HuH-7 (cell line): ENCODE measurements at regions not wholly inside any gene's neighbourhood (a gene's known extent, or its start where the extent isn't known, plus 50 kb on each side); places are given as distances from the start of the nearest gene placed in this dataset.
"Not testable (repeated sequence)": the region's sequence is repeated elsewhere in the genome, so short reads cannot be mapped to it uniquely, and the experiment has no call there.

Experiments
- DNase-seq: peaks from one replicate; pipeline ENCODE4 v3.0.0; 2011; ENCODE audit warnings: low spot score

DNA sequence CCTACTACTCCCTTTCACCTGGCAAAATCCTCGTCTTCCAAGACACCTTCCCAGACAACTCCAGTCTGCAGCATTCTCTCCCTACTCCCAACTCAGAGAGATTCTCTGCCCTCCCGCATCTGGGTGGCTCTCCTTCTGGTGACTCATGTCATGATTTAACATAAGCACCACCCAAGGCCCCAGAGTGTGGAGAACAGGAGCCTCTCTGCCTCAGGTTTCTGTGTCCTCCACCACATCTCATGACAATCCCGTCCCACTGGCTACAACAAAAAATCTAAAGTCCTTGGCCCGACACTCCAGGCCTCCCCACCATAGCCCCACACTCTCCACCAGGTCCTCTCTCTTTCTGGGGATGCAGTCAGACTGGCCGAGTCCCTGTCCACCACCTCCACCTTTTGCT lies 197.1 kb downstream of the BCL11A start:
- no peak for DNase-seq

- DNase-seq = no peak
Observed at GRCh38 chr2:60355849-60356261, 197.6 kb downstream of the BCL11A start.

- no peak for DNase-seq
Observed at GRCh38 chr2:60354713-60355112, 198.7 kb downstream of the BCL11A start.

DNA sequence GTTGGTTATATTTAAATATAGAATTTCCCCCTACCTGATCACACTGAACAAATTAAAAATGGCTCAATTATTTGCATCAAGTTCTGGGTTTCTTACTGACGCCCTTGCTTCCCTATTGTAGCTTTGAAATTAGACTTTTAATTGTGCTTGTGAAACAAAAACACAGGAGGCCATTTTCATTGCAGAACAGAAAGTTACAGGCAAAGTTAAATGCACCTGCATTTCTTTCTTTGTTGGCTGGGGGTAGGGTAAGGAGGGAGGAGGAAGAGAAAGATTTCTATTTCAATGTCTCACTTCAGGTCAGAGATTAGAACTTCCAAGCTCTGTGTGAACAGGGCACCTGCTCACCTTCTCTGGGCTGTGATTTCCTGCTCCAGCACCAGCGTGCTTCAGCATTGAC lies 199.6 kb downstream of the BCL11A start:
- no peak for DNase-seq

DNA sequence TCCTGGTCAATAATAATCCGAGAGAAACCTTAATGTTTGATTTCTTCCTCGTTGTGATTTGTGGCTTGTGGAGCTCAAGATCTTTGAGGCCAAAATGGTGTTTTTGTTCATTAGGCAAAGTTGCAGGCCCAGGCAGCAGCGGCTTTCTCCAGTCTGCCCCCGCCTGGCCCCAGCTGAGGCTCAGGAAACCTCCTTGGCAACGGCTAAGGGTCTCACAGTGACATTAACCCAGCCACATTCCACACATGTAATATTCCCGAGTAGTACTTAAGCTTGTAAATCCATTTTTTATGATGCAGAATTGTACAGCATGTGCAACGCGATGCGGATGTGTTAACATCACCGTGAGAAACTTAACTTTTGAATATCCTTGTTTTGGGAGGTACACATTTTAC lies 200.1 kb downstream of the BCL11A start:
- no peak for DNase-seq

DNA sequence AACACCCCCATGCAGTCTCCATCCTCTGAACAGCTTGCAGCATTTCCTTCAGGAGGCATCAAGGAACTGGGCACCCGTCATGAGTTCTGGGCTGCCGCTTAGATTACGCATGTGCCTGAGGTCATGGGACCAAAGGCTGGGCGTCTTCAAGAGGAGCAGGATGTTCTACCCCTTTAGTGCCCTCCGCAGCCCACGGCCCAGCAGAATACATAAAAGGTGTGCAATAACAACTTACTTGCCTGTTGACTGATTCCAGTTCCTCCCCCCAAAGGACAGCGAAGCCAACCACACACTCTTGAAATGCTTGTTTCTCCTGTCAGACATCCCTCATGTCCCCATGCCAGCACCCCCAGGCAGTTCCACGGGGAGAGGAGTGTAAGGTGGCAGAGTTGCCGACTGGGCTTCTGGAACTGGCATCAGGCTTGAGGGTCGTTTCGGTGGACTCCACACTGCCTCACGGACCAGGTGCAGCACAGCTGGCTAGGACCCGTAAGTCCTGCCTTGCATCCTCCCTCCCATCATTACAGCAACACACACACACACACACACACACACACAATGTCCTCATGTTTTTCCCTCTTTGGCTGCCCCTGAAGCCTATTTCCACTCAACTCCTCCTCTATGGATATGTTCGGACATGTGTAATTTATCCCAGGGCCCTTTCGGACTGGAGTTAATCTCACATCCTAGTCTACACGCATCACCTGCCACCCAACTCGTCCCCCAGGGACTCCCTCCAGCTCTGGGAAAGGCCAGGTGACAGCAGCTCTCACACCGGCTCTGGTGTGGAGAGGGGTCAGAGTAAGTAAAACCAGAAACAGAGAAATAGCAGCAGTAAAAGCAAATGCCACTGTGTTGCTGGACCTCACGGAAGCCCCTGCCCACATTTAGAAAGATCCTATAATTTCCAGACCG lies 200.7 kb downstream of the BCL11A start:
- no peak for DNase-seq

- no peak for DNase-seq
Observed at GRCh38 chr2:60351802-60352201, 201.7 kb downstream of the BCL11A start.

GRCh38 chr2:60351321-60351720 lies 202.1 kb downstream of the BCL11A start:
- no peak for DNase-seq

DNA sequence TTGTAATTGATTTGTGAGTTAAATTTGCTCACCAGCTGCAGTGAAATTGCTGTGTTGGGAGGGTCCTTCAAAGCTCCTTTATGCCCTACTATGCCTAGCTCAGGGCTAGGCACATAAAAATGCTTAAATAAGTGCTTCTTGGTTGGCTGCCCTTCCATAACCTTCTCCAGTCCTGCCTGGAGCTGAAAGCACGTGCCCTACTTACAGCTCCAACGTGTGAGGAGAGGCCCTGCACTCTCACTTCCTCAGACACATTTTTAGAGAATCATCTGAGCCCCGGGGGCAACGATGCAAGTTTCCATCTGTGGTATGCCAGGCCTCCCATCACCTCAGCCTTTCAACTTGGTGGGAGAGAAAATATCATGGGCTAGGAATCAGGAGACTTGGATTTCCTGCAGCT lies 202.7 kb downstream of the BCL11A start:
- no peak for DNase-seq

GRCh38 chr2:60347781-60348180 lies 205.7 kb downstream of the BCL11A start:
- peak; percentile 18 for DNase-seq

GRCh38 chr2:60342491-60342890 lies 211.0 kb downstream of the BCL11A start:
- DNase-seq = not testable (repeated sequence)

- DNase-seq = no peak
Observed at GRCh38 chr2:60341151-60341550, 212.3 kb downstream of the BCL11A start.

- DNase-seq = no peak
Observed at GRCh38 chr2:60339286-60339685, 214.2 kb downstream of the BCL11A start.

GRCh38 chr2:60337142-60337497 lies 216.3 kb downstream of the BCL11A start:
- no peak for DNase-seq

DNA sequence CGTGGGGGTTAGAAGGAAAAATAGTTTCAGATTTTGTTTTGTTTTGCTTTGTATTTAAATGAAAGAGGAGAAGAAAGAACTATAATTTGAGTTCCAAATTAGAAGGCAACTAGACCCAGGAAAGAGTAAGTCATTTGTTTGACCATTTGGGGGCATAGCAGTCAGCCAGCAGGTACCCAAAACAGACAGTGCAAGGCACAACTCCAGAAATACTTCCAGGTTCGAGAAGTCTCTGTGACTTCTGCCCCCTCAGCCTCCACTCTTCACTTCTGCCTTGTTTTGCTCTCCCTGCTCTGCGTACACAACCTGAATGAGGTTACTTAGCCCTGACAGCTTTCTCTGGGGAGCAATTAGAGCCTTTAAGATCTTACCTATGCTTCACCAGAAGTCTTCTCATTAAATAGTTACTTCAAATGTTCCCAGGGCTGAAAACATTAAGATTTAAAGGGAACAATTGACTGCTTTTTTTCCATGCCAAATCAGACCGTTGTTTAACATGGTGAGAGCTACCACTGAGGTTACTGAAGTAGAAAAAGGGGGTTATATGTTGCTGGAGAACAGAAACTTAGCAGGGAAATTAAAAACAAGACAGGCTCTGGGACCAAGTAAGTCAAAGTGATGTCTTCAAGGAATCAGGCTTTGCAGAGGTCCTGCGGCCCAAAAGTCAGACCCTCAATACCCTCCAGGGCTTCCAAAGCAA lies 216.9 kb downstream of the BCL11A start:
- no peak for DNase-seq

DNA sequence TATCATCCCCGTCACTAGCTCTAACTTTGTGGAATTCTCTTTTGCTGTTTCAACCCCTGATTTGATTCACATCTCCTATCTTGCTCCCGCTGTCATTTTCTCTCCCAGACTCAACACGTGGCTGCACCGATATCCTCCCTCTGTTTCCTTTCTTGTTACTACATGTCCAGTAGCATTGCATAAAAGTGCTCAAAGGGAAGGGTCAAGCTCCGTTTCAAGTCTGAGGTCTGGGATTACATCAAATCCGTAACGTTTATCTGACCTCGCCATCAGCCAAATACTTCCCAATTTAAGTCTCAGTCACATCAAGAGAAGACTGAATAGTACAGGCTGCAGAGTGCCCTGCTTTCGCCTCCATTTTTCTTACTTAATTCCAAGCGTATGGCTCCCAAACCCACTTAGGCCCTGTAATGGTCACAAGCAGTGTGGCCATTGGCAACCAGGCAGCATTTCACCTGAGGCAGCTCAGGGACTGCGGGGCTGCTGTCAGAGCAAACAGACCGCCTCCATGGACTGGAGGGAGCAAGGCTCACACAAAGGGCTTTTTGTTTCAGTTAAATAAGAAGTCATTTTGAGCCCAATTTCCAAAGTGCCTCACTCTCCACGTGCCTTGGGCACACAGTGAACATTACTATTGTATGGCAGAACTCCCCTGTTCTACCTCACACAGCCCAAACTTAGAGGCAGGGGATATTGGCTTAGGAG lies 217.8 kb downstream of the BCL11A start:
- DNase-seq = peak; percentile 61

- no peak for DNase-seq
Observed at GRCh38 chr2:60334610-60335009, 218.8 kb downstream of the BCL11A start.

DNA sequence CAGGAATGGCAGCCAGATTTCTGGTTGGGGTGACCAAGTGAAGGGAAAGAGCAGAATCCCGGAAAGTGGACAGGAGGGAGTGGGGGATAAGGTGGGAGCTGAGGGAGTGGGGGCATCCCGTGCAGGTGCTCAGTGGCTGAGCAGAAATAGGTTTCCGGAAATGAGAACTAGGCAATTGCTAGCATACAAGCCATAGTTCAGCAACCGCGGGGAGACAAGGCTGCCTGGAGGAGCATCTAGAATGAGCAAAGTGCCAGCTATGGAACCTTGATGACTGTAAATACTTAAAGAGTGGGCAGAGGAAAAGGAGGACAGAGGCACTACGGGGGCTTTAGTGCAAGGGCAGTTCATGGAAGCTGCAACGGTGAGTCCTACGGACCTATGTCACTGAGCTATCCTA lies 220.2 kb downstream of the BCL11A start:
- no peak for DNase-seq

DNA sequence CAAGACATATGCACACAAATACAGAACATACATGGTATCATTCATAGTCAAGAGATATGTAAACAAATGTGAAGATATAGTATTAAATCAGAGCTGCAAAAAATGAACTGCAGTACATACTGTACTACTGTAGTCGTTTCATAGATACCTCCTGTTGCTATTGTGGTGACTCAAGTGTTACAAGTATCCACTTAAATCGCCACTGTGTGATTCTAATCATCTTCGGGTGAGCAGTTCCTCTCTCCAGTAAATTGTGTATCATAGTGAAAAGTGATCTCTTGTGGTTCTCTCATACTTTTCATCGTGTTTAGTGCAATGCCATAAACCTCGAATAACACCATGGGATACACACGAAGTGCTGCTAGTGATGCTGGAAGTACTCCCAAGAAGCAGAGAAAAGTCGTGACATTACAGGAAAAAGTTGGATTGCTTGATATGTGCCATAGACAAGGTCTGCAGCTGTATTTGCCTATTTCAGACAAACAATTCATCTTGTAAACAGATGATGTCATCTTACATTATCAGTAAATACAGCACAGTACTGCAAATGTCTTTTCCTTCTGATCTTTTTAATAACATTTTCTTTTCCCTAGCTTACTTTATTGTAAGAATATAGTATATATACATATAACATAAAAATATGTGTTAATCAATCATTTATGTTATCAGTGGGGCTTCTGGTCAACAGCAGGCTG lies 222.2 kb downstream of the BCL11A start:
- no peak for DNase-seq

GRCh38 chr2:60329225-60329624 lies 224.2 kb downstream of the BCL11A start:
- no peak for DNase-seq

GRCh38 chr2:60324536-60324935 lies 228.9 kb downstream of the BCL11A start:
- no peak for DNase-seq

DNA sequence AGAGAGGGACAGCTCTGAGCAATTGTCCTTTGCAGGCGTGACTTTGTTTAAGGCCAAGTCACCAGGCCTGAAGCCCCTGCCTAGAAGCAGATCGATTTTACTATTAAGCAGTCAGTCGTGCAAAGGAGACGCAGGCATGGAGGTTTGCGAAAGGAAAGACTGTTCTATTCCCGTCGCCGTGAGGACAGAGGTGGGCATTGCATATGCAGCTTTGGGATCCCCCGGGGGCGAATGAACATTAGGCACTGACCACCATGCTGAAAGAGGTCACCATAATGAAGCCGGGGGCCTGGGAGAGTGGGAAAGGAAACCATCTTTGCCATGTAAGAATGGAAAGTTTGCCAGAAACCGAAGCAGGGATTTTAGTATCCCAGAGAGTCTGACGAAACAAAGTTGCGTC lies 231.6 kb downstream of the BCL11A start:
- DNase-seq = no peak
